ENCODE measurements at regions not wholly inside any gene's neighbourhood (a gene's known extent, or its start where the extent isn't known, plus 50 kb on each side); places are given as distances from the start of the nearest gene placed in this dataset.
A peak's percentile ranks its signal among the peaks of the same experiment; 100 is the strongest.

DNA sequence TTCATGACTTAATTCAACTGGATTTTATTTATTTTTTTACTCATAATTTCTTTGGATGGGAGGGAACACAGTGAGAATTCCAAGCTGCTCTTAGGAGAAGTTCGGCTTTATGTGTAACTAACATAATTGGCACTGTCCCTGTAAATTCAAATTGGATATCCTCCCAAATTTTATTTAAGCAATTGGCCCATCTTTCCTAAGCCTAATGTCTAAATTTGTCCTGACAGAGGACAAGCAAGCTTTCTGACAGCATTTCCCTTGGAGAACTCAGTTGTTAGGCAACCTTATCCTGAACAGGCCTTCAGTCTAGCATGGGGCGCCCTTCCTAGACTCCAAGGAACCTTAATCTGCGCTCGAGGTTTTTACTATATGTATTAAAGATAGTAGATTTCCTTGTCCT is 550.3 kb downstream of the NUF2 start (continued):
- TF ChIP-seq, protein P1, sequence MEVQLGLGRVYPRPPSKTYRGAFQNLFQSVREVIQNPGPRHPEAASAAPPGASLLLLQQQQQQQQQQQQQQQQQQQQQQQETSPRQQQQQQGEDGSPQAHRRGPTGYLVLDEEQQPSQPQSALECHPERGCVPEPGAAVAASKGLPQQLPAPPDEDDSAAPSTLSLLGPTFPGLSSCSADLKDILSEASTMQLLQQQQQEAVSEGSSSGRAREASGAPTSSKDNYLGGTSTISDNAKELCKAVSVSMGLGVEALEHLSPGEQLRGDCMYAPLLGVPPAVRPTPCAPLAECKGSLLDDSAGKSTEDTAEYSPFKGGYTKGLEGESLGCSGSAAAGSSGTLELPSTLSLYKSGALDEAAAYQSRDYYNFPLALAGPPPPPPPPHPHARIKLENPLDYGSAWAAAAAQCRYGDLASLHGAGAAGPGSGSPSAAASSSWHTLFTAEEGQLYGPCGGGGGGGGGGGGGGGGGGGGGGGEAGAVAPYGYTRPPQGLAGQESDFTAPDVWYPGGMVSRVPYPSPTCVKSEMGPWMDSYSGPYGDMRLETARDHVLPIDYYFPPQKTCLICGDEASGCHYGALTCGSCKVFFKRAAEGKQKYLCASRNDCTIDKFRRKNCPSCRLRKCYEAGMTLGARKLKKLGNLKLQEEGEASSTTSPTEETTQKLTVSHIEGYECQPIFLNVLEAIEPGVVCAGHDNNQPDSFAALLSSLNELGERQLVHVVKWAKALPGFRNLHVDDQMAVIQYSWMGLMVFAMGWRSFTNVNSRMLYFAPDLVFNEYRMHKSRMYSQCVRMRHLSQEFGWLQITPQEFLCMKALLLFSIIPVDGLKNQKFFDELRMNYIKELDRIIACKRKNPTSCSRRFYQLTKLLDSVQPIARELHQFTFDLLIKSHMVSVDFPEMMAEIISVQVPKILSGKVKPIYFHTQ (CRISPR knock-in tag; IDR thresholded peaks at IDR 0.05), result no peak
- no peak for TF ChIP-seq TP53 (CRISPR knock-in tag; IDR thresholded peaks at IDR 0.05)
- TF ChIP-seq ZNF423 (CRISPR knock-in tag; IDR thresholded peaks at IDR 0.05), result no peak
- TF ChIP-seq KAT7 (CRISPR knock-in tag; IDR thresholded peaks at IDR 0.05; ENCODE audit: borderline replicate concordance), result no peak
- TF ChIP-seq RELA (CRISPR knock-in tag; IDR thresholded peaks at IDR 0.05; ENCODE audit: borderline replicate concordance), result no peak
- TF ChIP-seq, protein P2, sequence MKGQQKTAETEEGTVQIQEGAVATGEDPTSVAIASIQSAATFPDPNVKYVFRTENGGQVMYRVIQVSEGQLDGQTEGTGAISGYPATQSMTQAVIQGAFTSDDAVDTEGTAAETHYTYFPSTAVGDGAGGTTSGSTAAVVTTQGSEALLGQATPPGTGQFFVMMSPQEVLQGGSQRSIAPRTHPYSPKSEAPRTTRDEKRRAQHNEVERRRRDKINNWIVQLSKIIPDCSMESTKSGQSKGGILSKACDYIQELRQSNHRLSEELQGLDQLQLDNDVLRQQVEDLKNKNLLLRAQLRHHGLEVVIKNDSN (CRISPR knock-in tag; IDR thresholded peaks at IDR 0.05), result no peak
- TF ChIP-seq ZNF512 (CRISPR knock-in tag; IDR thresholded peaks at IDR 0.05; ENCODE audit: borderline replicate concordance), result no peak

DNA sequence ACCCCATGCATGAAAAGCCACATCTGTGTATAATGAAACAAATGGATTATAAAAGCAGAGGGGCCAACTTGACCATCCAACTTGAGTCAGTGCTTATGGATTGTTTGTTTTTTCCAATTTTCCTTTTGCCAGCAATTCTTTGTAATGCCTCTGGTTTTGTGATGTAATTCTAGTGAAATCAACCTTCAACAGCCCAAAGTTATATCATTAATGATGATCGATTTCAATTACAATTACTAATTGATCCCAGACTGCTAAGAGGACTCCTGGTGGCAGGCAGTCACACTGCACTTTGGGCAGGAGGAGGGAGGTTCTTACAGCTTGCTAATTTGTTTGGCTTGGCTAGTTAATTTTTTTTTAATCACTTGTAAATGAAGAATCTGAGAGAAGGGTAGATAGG is 552.3 kb downstream of the NUF2 start:
- TF ChIP-seq, protein P3, sequence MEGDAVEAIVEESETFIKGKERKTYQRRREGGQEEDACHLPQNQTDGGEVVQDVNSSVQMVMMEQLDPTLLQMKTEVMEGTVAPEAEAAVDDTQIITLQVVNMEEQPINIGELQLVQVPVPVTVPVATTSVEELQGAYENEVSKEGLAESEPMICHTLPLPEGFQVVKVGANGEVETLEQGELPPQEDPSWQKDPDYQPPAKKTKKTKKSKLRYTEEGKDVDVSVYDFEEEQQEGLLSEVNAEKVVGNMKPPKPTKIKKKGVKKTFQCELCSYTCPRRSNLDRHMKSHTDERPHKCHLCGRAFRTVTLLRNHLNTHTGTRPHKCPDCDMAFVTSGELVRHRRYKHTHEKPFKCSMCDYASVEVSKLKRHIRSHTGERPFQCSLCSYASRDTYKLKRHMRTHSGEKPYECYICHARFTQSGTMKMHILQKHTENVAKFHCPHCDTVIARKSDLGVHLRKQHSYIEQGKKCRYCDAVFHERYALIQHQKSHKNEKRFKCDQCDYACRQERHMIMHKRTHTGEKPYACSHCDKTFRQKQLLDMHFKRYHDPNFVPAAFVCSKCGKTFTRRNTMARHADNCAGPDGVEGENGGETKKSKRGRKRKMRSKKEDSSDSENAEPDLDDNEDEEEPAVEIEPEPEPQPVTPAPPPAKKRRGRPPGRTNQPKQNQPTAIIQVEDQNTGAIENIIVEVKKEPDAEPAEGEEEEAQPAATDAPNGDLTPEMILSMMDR (IDR thresholded peaks at IDR 0.05), result peak; percentile 70; the same call in 1 of the 2 replicates
- TF ChIP-seq SMAD3 (CRISPR knock-in tag; IDR thresholded peaks at IDR 0.05; ENCODE audit: borderline replicate concordance), result no peak
- ChIA-PET CTCF (interaction anchor here (0.6 to 1.2 kb wide), 16 partner anchors 10 to 337 kb away, joined by 3 to 6 read pairs (median 3); no protein-coding TSS in a partner anchor), POLR2A (no interaction called here)
- no peaks in the 10 kb centered on the region for H3K27me3 Mint-ChIP-seq (ENCODE audit: low read depth)
- ATAC-seq (peak; percentile 68; the same call in 1 of the 2 replicates), DNase-seq (ENCODE audit: low spot score) (peak; percentile 30)
- H3K4me1 Mint-ChIP-seq, result peaks cover 26% of the 10 kb centered on the region
- no peak overlapping the region for H3K27ac Mint-ChIP-seq
- H3K4me3 Mint-ChIP-seq, result no peak overlapping the region
- no peaks in the 10 kb centered on the region for H3K36me3 Mint-ChIP-seq
- H3K9me3 Mint-ChIP-seq, result peaks cover 11% of the 10 kb centered on the region

DNA sequence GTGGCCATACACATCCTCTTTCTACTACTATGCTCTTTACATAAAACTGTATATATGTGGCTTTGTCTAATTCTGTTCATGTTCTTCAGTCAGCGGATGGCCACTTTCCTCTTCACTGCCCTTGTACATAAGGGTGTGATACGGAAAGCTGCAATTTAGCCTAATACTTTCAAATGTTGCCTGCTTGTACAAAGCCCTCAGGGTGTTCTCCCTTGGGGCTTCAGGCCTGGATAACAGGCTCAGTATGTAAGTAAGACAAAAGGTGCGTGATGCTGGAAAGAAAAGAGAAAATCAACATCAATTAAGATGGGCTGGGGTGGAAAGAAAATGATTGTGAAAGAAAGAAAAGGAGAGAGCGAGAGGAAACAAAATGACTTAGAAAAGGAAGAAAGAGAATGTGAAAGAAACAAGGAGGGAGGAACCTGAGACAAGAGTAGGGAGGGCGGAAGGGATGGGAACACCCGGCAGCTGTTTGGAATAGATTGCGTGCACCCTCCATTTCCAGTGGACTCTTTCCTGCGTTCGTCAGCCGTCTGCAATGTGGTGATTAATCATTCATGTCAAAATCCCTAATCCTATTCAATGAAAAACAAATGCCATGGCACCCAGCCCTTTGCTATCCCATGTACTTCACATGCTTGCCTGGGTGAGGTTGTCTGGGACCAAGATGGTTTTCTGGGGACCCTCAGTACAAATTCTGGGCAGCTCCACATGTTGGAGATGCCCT is 553.6 kb downstream of the NUF2 start:
- ChIA-PET CTCF (interaction anchor here (0.9 kb wide), 1 partner anchor 32 kb away, joined by 3 read pairs; no protein-coding TSS in a partner anchor), POLR2A (no interaction called here)
- peak; percentile 47; the same call in 1 of the 2 replicates for ATAC-seq
- TF ChIP-seq, protein P1 (CRISPR knock-in tag; IDR thresholded peaks at IDR 0.05), result no peak
- TF ChIP-seq, protein P3 (IDR thresholded peaks at IDR 0.05), result no peak
- TF ChIP-seq FOXP1 (CRISPR knock-in tag; IDR thresholded peaks at IDR 0.05; ENCODE audit: borderline replicate concordance), result no peak
- no peak for TF ChIP-seq TCF7 (CRISPR knock-in tag; IDR thresholded peaks at IDR 0.05; ENCODE audit: low read depth)
- TF ChIP-seq, protein P4, sequence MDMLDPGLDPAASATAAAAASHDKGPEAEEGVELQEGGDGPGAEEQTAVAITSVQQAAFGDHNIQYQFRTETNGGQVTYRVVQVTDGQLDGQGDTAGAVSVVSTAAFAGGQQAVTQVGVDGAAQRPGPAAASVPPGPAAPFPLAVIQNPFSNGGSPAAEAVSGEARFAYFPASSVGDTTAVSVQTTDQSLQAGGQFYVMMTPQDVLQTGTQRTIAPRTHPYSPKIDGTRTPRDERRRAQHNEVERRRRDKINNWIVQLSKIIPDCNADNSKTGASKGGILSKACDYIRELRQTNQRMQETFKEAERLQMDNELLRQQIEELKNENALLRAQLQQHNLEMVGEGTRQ (CRISPR knock-in tag; IDR thresholded peaks at IDR 0.05), result no peak
- TF ChIP-seq ZNF138 (CRISPR knock-in tag; conservative IDR thresholded peaks at IDR 0.05), result no peak
- H3K4me3 Mint-ChIP-seq, result no peak overlapping the region
- H3K27ac Mint-ChIP-seq, result no peak overlapping the region
- peaks cover 26% of the 10 kb centered on the region for H3K4me1 Mint-ChIP-seq
- peaks cover 6% of the 10 kb centered on the region; the same call in 1 of the 2 replicates for H3K9me3 Mint-ChIP-seq
- DNase-seq (ENCODE audit: low spot score), result no peak
- H3K27me3 Mint-ChIP-seq (ENCODE audit: low read depth), result no peaks in the 10 kb centered on the region
- no peaks in the 10 kb centered on the region for H3K36me3 Mint-ChIP-seq

Data from WTC11 (cell line).